ENCODE measurements at regions not wholly inside any gene's neighbourhood (a gene's known extent, or its start where the extent isn't known, plus 50 kb on each side); places are given as distances from the start of the nearest gene placed in this dataset.

DNA sequence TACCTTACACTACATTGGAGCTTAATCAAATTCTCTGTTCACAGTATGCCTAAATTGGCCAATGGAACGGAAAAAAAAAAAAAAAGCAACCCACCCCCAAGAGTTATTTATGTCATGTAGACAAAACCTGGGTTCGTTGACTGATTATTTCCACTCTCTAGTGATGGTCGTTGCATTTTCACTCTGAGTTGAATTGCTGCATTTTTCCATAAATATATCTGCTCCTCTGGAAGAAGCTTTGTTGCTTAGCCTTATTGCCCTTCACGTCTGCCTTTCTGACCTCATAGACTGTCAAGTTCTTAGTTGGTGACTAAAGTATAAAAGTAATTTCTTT is 90.2 kb upstream of the RUNX1 start:
- TF ChIP-seq, protein P1, sequence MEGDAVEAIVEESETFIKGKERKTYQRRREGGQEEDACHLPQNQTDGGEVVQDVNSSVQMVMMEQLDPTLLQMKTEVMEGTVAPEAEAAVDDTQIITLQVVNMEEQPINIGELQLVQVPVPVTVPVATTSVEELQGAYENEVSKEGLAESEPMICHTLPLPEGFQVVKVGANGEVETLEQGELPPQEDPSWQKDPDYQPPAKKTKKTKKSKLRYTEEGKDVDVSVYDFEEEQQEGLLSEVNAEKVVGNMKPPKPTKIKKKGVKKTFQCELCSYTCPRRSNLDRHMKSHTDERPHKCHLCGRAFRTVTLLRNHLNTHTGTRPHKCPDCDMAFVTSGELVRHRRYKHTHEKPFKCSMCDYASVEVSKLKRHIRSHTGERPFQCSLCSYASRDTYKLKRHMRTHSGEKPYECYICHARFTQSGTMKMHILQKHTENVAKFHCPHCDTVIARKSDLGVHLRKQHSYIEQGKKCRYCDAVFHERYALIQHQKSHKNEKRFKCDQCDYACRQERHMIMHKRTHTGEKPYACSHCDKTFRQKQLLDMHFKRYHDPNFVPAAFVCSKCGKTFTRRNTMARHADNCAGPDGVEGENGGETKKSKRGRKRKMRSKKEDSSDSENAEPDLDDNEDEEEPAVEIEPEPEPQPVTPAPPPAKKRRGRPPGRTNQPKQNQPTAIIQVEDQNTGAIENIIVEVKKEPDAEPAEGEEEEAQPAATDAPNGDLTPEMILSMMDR (IDR thresholded peaks at IDR 0.05; ENCODE audit: low read depth, low read length), result no peak
- no peak for DNase-seq (ENCODE audit: extremely low read depth, low read depth)

DNA sequence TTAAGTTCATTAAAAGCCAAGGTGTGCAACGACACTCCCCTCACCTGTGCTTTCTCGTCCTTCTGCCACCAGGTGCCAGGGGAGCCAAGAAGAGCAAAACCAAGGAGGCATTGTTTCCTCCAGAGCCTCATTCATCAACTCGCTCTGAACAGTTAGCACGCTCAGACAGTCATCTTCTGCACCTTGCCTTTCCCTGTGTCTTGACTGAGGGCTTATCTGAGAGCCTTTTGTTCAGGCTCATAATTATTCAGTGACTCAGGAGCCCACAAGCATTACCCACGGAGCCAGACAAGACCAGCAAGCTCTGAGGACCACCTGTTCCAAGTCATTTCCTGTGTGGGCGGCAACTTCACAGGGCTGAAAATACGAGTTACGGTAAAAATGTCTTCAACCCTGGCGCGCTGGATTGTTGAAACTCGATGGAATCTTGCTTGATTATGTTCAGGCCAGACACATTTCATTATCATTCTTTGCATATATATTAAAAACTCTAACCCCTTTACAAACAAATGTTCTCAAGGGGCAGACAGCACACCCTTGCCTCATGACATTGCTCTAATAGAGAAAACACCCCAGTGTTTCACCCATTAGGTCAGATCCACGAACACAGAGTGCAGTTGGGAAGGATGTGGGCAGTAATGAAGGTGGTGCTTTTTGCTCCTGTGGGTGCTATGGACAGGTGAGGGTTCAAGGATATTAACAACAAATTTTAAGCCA is 89.7 kb upstream of the RUNX1 start:
- TF ChIP-seq, protein P1 (IDR thresholded peaks at IDR 0.05; ENCODE audit: low read depth, low read length), result no peak
- DNase-seq (ENCODE audit: extremely low read depth, low read depth), result no peak

DNA sequence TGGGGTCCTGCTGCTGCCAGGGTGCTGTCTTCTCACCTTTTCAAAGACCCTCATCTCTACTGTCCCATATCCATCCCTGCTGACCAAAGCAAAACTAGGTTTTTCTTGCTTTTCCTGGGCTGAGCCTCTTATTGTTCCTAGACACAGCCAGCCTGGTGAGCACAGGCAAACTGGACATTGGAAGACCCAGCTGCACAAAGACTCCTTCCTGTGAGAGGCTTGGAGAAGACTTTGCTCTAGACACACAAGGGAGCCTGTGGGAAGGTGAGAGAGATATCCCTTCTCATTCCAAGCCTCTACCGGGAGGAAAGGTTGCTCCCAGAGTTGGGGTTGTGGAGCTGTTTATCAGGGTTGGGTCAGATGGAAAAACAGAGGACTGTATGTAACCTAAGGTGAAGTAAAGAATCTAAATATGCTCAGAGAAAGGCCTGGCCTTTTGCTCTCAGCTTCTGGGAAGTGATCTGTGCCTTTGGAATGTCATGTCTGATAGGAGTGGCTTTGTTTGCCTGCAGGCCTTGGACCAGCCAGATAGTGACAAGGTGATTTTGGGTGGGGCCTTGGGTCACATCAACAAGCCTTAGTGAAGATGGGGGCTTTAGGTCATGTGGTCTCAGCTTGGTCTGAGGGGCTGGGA is 87.6 kb upstream of the RUNX1 start:
- DNase-seq (ENCODE audit: extremely low read depth, low read depth), result peak; percentile 11
- TF ChIP-seq, protein P1 (IDR thresholded peaks at IDR 0.05; ENCODE audit: low read depth, low read length), result no peak

DNA sequence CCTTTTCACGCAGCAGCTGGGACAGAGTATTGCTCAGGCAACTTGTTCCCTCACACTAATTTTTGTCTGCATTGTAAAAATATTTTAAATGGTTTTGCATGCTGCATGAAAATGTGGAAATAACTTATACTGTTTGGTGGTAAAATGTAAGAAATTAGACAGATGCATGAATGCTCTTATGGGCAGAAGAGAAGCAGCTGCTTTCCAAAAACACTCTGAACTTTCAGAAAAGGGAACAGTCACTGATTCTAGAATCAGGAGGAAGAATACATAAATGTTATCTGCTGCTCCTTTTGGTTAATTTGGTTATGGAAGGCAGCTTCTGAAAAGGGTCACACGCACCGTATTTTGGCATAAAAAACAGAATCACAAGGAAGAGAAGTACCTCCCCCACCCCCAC is 87.0 kb upstream of the RUNX1 start:
- TF ChIP-seq, protein P1 (IDR thresholded peaks at IDR 0.05; ENCODE audit: low read depth, low read length), result no peak
- no peak for DNase-seq (ENCODE audit: extremely low read depth, low read depth)

DNA sequence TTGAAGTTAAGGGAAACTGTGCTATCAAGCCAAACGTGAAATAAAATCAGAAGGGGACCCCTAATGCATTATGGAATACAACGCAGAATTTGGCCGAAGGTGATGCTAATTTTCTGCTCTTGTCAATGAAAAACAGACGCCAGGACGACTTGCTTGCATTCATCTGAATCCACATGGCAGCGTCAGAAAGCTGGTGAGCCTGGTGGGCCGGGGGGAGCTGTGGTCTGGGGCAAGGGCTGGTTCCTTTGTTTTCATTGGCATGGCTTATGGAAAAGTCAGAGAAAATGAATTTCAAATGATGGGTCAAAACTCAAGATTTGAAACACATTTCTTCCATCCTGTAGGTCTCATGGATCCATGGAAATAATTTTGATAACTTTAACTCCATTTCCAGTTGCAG is 86.4 kb upstream of the RUNX1 start:
- TF ChIP-seq, protein P1 (IDR thresholded peaks at IDR 0.05; ENCODE audit: low read depth, low read length), result no peak
- no peak for DNase-seq (ENCODE audit: extremely low read depth, low read depth)

DNA sequence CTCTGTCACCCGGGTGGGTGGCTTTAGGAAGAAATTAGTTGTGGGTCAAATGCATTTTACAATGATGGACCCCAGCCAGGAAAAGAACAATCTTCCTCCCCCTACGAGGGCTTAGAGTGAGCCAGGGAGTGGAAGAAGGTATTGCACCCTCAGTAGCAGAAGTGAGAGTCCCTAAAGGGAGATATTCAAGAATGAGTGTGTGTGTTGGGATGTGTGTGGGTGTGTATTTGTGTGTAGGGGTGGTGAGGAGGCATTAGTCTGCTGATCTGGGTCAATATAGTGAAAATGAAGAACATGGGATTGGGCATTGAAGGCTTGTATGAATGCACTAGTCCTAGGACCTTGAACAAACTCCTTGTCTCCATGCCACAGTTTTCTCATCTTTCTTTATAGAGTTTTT is 85.2 kb upstream of the RUNX1 start:
- TF ChIP-seq, protein P1 (IDR thresholded peaks at IDR 0.05; ENCODE audit: low read depth, low read length), result no peak
- DNase-seq (ENCODE audit: extremely low read depth, low read depth), result no peak

DNA sequence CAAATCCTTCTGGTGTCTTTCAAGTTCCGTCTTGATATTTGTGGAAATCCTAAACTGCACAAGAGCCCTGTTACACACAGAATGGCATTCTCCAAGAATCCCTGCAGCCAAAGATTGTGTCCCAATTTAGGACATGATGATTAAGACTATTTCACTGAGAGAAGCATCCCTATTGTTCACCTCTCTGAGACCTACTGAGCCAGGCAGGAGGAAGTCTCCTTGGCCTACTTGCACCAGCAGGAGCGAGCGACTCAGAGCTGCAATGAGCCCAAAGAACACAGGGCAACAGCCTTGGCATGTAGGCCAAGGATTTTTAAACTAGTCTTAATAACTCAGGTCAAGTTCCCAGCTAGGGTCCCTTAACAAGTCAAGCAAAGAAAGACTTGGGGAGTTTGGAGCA is 79.4 kb upstream of the RUNX1 start:
- TF ChIP-seq, protein P1 (IDR thresholded peaks at IDR 0.05; ENCODE audit: low read depth, low read length), result no peak

More for the DNA sequence above, 79.4 kb upstream of the RUNX1 start:
- no peak for DNase-seq (ENCODE audit: extremely low read depth, low read depth)

Data from AG09319 (cell line).